ENCODE measurements at regions not wholly inside any gene's neighbourhood (a gene's known extent, or its start where the extent isn't known, plus 50 kb on each side); places are given as distances from the start of the nearest gene placed in this dataset.

- no peak for TF ChIP-seq CTCF (IDR thresholded peaks at IDR 0.05)
- TF ChIP-seq POLR2A (IDR thresholded peaks at IDR 0.05): no peak
Measured at GRCh38 chr12:118822512-118822911, 158.8 kb upstream of the SRRM4 start.
